DND-41 (cell line): ENCODE measurements at regions not wholly inside any gene's neighbourhood (a gene's known extent, or its start where the extent isn't known, plus 50 kb on each side); places are given as distances from the start of the nearest gene placed in this dataset.

Experiments
- ATAC-seq: fragments of 200-7000 bp; cut with Tn5 transposase; 3 replicates; pipeline ENCODE4 v1.9.1; 2021; ENCODE audit warnings: low read depth; ENCODE audit not compliant: insufficient read depth
- DNase-seq: peaks from one replicate; pipeline ENCODE4 v3.0.0-alpha.2; 2020
- H2AFZ ChIP-seq: 2 replicates; pipeline ENCODE4 v1.6.0; 2012; ENCODE audit warnings: low read depth, low read length
- H3K27ac ChIP-seq: 2 replicates; pipeline ENCODE4 v1.5.1; 2012; ENCODE audit warnings: low read length, inconsistent platforms
- H3K27me3 ChIP-seq: fragments of 200-600 bp; sonication (generic); 2 replicates; pipeline ENCODE4 v1.6.0; 2012; ENCODE audit warnings: low read length, mild to moderate bottlenecking, inconsistent platforms; ENCODE audit not compliant: insufficient read depth, poor library complexity
- H3K36me3 ChIP-seq: 2 replicates; pipeline ENCODE4 v1.5.1; 2012; ENCODE audit warnings: low read length, inconsistent platforms; ENCODE audit not compliant: insufficient read depth
- H3K4me1 ChIP-seq: 2 replicates; pipeline ENCODE4 v1.5.1; 2012; ENCODE audit warnings: mild to moderate bottlenecking, low read length; ENCODE audit not compliant: insufficient read depth
- H3K4me2 ChIP-seq: 2 replicates; pipeline ENCODE4 v1.6.0; 2012; ENCODE audit warnings: mild to moderate bottlenecking, moderate library complexity, low read length, inconsistent platforms; ENCODE audit not compliant: insufficient read depth
- H3K4me3 ChIP-seq, 2 experiments: fragments of 200-600 bp in 1 of 2; shearing (Covaris generic) in 1 of 2; 2 replicates each; pipeline ENCODE4 v1.5.1; 2012 to 2016; ENCODE audit warnings: inconsistent platforms in 2 of 2, low read length in 2 of 2, mild to moderate bottlenecking in 2 of 2, low read depth in 1 of 2, moderate library complexity in 1 of 2
- H3K79me2 ChIP-seq: 2 replicates; pipeline ENCODE4 v1.6.0; 2012; ENCODE audit warnings: low read length, inconsistent platforms; ENCODE audit not compliant: insufficient read depth
- H3K9ac ChIP-seq: 2 replicates; pipeline ENCODE4 v1.6.0; 2012; ENCODE audit warnings: low read depth, mild to moderate bottlenecking, inconsistent platforms, low read length, moderate library complexity
- H3K9me3 ChIP-seq: 2 replicates; pipeline ENCODE4 v1.5.1; 2012; ENCODE audit warnings: low read length, moderate library complexity, mild to moderate bottlenecking, inconsistent platforms; ENCODE audit not compliant: insufficient read depth, severe bottlenecking
- H4K20me1 ChIP-seq: 2 replicates; pipeline ENCODE4 v1.6.0; 2012; ENCODE audit warnings: low read length; ENCODE audit not compliant: insufficient read depth
- EZH2 ChIP-seq: IDR thresholded peaks from 3 replicates; pipeline ENCODE4 v1.6.1; 2012; ENCODE audit warnings: borderline replicate concordance, low read depth, mild to moderate bottlenecking, moderate library complexity, low read length, inconsistent platforms; ENCODE audit not compliant: severe bottlenecking
- TF ChIP-seq, protein P1 (sequence below): IDR thresholded peaks from 2 replicates; pipeline ENCODE4 v1.5.1; 2012; ENCODE audit warnings: borderline replicate concordance, low read length, moderate library complexity, mild to moderate bottlenecking; ENCODE audit not compliant: poor library complexity, severe bottlenecking; ENCODE audit errors: extremely low read depth

- H3K9ac ChIP-seq, result no peak overlapping the region
- no peaks in the 10 kb centered on the region for H3K79me2 ChIP-seq
- peaks cover 18% of the 10 kb centered on the region for H3K27me3 ChIP-seq
- no peak for DNase-seq
- no peak overlapping the region for H3K27ac ChIP-seq
- H4K20me1 ChIP-seq, result no peaks in the 10 kb centered on the region
- no peak overlapping the region for H3K4me2 ChIP-seq
- H2AFZ ChIP-seq, result no peak overlapping the region
- no peaks in the 10 kb centered on the region for H3K4me1 ChIP-seq
- no peak for ATAC-seq
- H3K36me3 ChIP-seq, result no peaks in the 10 kb centered on the region
- no peak for TF ChIP-seq EZH2
- TF ChIP-seq, protein P1, sequence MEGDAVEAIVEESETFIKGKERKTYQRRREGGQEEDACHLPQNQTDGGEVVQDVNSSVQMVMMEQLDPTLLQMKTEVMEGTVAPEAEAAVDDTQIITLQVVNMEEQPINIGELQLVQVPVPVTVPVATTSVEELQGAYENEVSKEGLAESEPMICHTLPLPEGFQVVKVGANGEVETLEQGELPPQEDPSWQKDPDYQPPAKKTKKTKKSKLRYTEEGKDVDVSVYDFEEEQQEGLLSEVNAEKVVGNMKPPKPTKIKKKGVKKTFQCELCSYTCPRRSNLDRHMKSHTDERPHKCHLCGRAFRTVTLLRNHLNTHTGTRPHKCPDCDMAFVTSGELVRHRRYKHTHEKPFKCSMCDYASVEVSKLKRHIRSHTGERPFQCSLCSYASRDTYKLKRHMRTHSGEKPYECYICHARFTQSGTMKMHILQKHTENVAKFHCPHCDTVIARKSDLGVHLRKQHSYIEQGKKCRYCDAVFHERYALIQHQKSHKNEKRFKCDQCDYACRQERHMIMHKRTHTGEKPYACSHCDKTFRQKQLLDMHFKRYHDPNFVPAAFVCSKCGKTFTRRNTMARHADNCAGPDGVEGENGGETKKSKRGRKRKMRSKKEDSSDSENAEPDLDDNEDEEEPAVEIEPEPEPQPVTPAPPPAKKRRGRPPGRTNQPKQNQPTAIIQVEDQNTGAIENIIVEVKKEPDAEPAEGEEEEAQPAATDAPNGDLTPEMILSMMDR, result no peak
- H3K4me3 ChIP-seq, result no peak overlapping the region
- H3K9me3 ChIP-seq, result no peaks in the 10 kb centered on the region
Observed at GRCh38 chr13:79625517-79625916, 144.6 kb downstream of the NDFIP2 start.

DNA sequence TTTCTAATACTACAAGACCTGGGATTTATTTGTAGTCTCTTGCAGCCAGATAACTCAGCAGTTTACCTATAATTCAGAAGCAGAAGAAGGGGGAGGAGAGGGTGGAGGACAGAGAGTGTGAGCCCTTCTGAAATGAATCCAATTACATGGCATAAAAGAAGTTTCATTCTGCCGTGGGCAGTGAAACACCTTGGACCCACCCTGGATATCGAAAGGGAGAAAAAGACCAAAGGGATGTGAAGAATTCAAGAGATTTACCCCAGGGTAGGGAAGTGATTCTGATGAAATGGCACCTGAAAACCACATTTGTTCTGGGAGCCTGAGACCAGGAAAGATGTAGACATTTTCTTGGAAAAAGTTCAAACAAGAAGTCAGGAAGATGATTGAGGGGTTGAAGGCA, 140.9 kb downstream of the NDFIP2 start:
- ATAC-seq (no peak), DNase-seq (no peak)
- no peaks in the 10 kb centered on the region for H3K4me1 ChIP-seq
- no peaks in the 10 kb centered on the region for H4K20me1 ChIP-seq
- H3K36me3 ChIP-seq, result no peaks in the 10 kb centered on the region
- no peak for TF ChIP-seq EZH2
- TF ChIP-seq, protein P1, result no peak
- H3K4me3 ChIP-seq, result no peak overlapping the region
- H3K9ac ChIP-seq, result no peak overlapping the region
- H3K27me3 ChIP-seq, result peaks cover 24% of the 10 kb centered on the region
- no peak overlapping the region for H2AFZ ChIP-seq
- H3K79me2 ChIP-seq, result no peaks in the 10 kb centered on the region
- H3K27ac ChIP-seq, result no peak overlapping the region
- no peak overlapping the region for H3K4me2 ChIP-seq
- H3K9me3 ChIP-seq, result no peaks in the 10 kb centered on the region

DNA sequence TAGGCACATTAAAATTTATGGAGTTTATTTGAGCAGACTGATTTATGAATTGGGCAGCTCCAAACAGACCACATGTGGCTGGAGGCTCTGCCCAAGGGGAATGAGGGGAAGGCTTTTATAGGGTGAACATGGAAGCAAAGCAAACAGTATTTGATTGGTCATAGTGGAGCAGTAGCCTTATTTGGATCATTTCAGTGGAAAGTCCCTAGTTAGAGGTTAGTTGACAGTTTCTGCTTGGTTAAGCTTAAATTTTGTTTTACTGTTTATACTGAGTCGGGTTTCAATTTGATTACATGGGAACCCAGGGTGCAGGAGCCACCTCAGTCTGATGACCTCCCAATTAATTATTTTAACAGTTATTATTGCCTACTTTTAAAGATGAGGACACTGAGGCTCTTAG, 140.5 kb downstream of the NDFIP2 start:
- peaks cover 24% of the 10 kb centered on the region for H3K27me3 ChIP-seq
- H3K36me3 ChIP-seq, result no peaks in the 10 kb centered on the region
- no peaks in the 10 kb centered on the region for H3K79me2 ChIP-seq
- no peak overlapping the region for H3K4me2 ChIP-seq
- TF ChIP-seq, protein P1, result no peak
- TF ChIP-seq EZH2, result no peak
- H3K4me1 ChIP-seq, result no peaks in the 10 kb centered on the region
- H3K4me3 ChIP-seq, result no peak overlapping the region
- H3K9me3 ChIP-seq, result no peaks in the 10 kb centered on the region
- H4K20me1 ChIP-seq, result no peaks in the 10 kb centered on the region
- DNase-seq (no peak), ATAC-seq (no peak)
- H3K27ac ChIP-seq, result no peak overlapping the region
- no peak overlapping the region for H3K9ac ChIP-seq
- no peak overlapping the region for H2AFZ ChIP-seq

GRCh38 chr13:79614250-79614918, 133.4 kb downstream of the NDFIP2 start:
- Histone ChIP-seq H3K9me3 (no peaks in the 10 kb centered on the region), H3K4me2 (no peak overlapping the region), H3K27ac (no peak overlapping the region), H3K4me1 (no peaks in the 10 kb centered on the region), H4K20me1 (no peaks in the 10 kb centered on the region), H3K36me3 (no peaks in the 10 kb centered on the region), H3K27me3 (no peaks in the 10 kb centered on the region), H2AFZ (no peak overlapping the region), H3K4me3 (no peak overlapping the region), H3K9ac (no peak overlapping the region), H3K79me2 (no peaks in the 10 kb centered on the region)
- ATAC-seq (no peak), DNase-seq (no peak)
- no peak for TF ChIP-seq EZH2
- TF ChIP-seq, protein P1, result no peak
